22Rv1 (cell line): ENCODE measurements at regions not wholly inside any gene's neighbourhood (a gene's known extent, or its start where the extent isn't known, plus 50 kb on each side); places are given as distances from the start of the nearest gene placed in this dataset.

ENCODE experiments used
- ZFX ChIP-seq: fragments of 450-650 bp; IDR thresholded peaks from 2 replicates; pipeline ENCODE4 v1.6.1; 2017; ENCODE audit warnings: antibody characterized with exemption, borderline replicate concordance
- TF ChIP-seq, protein P1 (sequence below): fragments of 450-650 bp; IDR thresholded peaks from 2 replicates; pipeline ENCODE4 v1.5.1; 2017; ENCODE audit warnings: mild to moderate bottlenecking

DNA sequence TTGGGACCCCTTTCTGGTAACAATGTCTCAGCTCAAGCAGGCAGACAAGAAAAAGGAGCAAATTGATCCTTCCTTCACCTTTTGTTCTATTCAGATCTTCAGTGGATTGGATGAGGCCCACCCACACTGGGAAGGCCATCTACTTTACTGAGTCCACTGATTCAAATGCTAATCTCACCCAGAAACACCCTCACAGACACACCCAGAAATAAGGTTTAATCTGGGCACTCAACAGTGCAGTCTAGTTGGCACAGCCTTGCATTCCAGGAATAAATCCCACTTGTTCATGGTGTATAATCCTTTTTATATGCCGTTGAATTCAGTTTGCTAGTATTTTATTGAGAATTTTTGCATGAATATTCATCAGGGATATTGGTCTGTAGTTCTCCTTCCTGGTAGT lies 148.4 kb downstream of the COG6 start:
- TF ChIP-seq, protein P1, sequence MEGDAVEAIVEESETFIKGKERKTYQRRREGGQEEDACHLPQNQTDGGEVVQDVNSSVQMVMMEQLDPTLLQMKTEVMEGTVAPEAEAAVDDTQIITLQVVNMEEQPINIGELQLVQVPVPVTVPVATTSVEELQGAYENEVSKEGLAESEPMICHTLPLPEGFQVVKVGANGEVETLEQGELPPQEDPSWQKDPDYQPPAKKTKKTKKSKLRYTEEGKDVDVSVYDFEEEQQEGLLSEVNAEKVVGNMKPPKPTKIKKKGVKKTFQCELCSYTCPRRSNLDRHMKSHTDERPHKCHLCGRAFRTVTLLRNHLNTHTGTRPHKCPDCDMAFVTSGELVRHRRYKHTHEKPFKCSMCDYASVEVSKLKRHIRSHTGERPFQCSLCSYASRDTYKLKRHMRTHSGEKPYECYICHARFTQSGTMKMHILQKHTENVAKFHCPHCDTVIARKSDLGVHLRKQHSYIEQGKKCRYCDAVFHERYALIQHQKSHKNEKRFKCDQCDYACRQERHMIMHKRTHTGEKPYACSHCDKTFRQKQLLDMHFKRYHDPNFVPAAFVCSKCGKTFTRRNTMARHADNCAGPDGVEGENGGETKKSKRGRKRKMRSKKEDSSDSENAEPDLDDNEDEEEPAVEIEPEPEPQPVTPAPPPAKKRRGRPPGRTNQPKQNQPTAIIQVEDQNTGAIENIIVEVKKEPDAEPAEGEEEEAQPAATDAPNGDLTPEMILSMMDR = no peak
- TF ChIP-seq ZFX = no peak
